Liver (tissue), 8 donors: ENCODE measurements at regions not wholly inside any gene's neighbourhood (a gene's known extent, or its start where the extent isn't known, plus 50 kb on each side); places are given as distances from the start of the nearest gene placed in this dataset.
"Not testable (repeated sequence)": the region's sequence is repeated elsewhere in the genome, so short reads cannot be mapped to it uniquely, and the experiment has no call there.

ENCODE experiments used
- DNase-seq: peaks from one replicate; pipeline ENCODE4 v3.0.0-alpha.2; 2017; ENCODE audit warnings: low spot score
- H3K27ac ChIP-seq, 2 donors: one replicate each; pipeline ENCODE4 v1.7.0; 2013; ENCODE audit warnings: inconsistent platforms in 2 of 2, low read length in 2 of 2, control low read depth in 1 of 2, low read depth in 1 of 2, mild to moderate bottlenecking in 1 of 2
- H3K27me3 ChIP-seq, 4 donors: one replicate each; pipeline versions ENCODE4 v1.6.1 to v1.7.0; 2013; ENCODE audit warnings: low read length in 3 of 4, inconsistent platforms in 1 of 4, mild to moderate bottlenecking in 1 of 4, moderate library complexity in 1 of 4; ENCODE audit not compliant: control insufficient read depth in 4 of 4, insufficient read depth in 4 of 4
- H3K36me3 ChIP-seq, 4 donors: one replicate each; pipeline versions ENCODE4 v1.6.1 to v1.7.0; 2013; ENCODE audit warnings: low read length in 3 of 4, mild to moderate bottlenecking in 3 of 4, low read depth in 1 of 4, moderate library complexity in 1 of 4; ENCODE audit not compliant: control insufficient read depth in 4 of 4, insufficient read depth in 3 of 4
- H3K4me1 ChIP-seq, 4 donors: one replicate each; pipeline versions ENCODE4 v1.6.1 to v1.7.0; 2013; ENCODE audit warnings: low read length in 3 of 4, mild to moderate bottlenecking in 3 of 4, moderate library complexity in 1 of 4; ENCODE audit not compliant: control insufficient read depth in 4 of 4, insufficient read depth in 4 of 4
- H3K4me3 ChIP-seq, 3 donors: one replicate each; pipeline versions ENCODE4 v1.6.1 to v1.7.0; 2013; ENCODE audit warnings: low read length in 3 of 3, control low read depth in 1 of 3, low read depth in 1 of 3, mild to moderate bottlenecking in 1 of 3
- H3K9ac ChIP-seq, 2 donors: one replicate each; pipeline ENCODE4 v1.7.0; 2013; ENCODE audit warnings: low read length in 2 of 2, mild to moderate bottlenecking in 2 of 2, moderate library complexity in 2 of 2, control low read depth in 1 of 2, low read depth in 1 of 2
- H3K9me3 ChIP-seq, 4 donors: one replicate each; pipeline versions ENCODE4 v1.6.1 to v1.7.0; 2013; ENCODE audit warnings: low read length in 3 of 4; ENCODE audit not compliant: control insufficient read depth in 4 of 4
- EGR1 ChIP-seq, 2 donors: IDR thresholded peaks; 2 replicates each; pipeline ENCODE4 v1.6.1; 2016 to 2018; ENCODE audit warnings: antibody characterized with exemption in 2 of 2, low read depth in 2 of 2
- FOXA1 ChIP-seq: IDR thresholded peaks from 2 replicates; pipeline ENCODE4 v1.6.1; 2016; ENCODE audit warnings: antibody characterized with exemption
- FOXA2 ChIP-seq: IDR thresholded peaks from 2 replicates; pipeline ENCODE4 v1.6.1; 2016; ENCODE audit warnings: antibody characterized with exemption
- GABPA ChIP-seq, 2 donors: IDR thresholded peaks in 1 of 2; conservative IDR thresholded peaks in 1 of 2; 2 replicates each; pipeline ENCODE4 v1.6.1; 2016; ENCODE audit warnings: antibody characterized with exemption in 2 of 2, mild to moderate bottlenecking in 1 of 2, moderate library complexity in 1 of 2
- HNF4A ChIP-seq, 2 donors: conservative IDR thresholded peaks; 2 replicates each; pipeline ENCODE4 v1.6.1; 2016; ENCODE audit warnings: antibody characterized with exemption in 2 of 2, mild to moderate bottlenecking in 2 of 2
- HNF4G ChIP-seq: IDR thresholded peaks from 2 replicates; pipeline ENCODE4 v1.6.1; 2016; ENCODE audit warnings: antibody characterized with exemption
- JUND ChIP-seq, 2 donors: IDR thresholded peaks; 2 replicates each; pipeline ENCODE4 v1.6.1; 2016; ENCODE audit warnings: antibody characterized with exemption in 2 of 2
- NR2F2 ChIP-seq: IDR thresholded peaks from 2 replicates; pipeline ENCODE4 v1.6.1; 2016; ENCODE audit warnings: antibody characterized with exemption
- RAD21 ChIP-seq, 2 donors: IDR thresholded peaks; 2 replicates each; pipeline ENCODE4 v1.6.1; 2016; ENCODE audit warnings: antibody characterized with exemption in 2 of 2, mild to moderate bottlenecking in 2 of 2
- RXRA ChIP-seq, 2 donors: IDR thresholded peaks; 2 replicates each; pipeline ENCODE4 v1.6.1; 2017 to 2018; ENCODE audit warnings: antibody characterized with exemption in 2 of 2, mild to moderate bottlenecking in 1 of 2
- TAF1 ChIP-seq: conservative IDR thresholded peaks from 2 replicates; pipeline ENCODE4 v1.6.1; 2016; ENCODE audit warnings: antibody characterized with exemption, mild to moderate bottlenecking
- YY1 ChIP-seq: IDR thresholded peaks from 2 replicates; pipeline ENCODE4 v1.6.1; 2016; ENCODE audit warnings: antibody characterized with exemption, mild to moderate bottlenecking
- WGBS: extraction: QIAGEN DNeasy Blood & Tissue Kit; methylation state at CpG from one replicate; pipeline ENCODE4 v1.1.7; 2013; 5-methylcytosine and 5-hydroxymethylcytosine counted together
- TF ChIP-seq, protein P1 (sequence below): IDR thresholded peaks from 2 replicates; pipeline ENCODE4 v1.6.1; 2016; ENCODE audit warnings: antibody characterized with exemption
- TF ChIP-seq, protein P2 (sequence below): IDR thresholded peaks from 2 replicates; pipeline ENCODE4 v1.6.1; 2016; ENCODE audit warnings: antibody characterized with exemption, mild to moderate bottlenecking
- TF ChIP-seq, protein P3 (sequence below): IDR thresholded peaks from 2 replicates; pipeline ENCODE4 v1.6.1; 2016; ENCODE audit warnings: antibody characterized with exemption
- TF ChIP-seq, protein P4 (sequence below): fragments of 150-350 bp; IDR thresholded peaks from 2 replicates; pipeline ENCODE4 v1.5.1; 2017; ENCODE audit warnings: improper control_type of control experiment, low read depth, low read length; ENCODE audit not compliant: missing input control
- donor health status: healthy.
- donor health status: healthy.
- donor health status: healthy.
- donor health status: healthy.
- donor health status: healthy.

DNA sequence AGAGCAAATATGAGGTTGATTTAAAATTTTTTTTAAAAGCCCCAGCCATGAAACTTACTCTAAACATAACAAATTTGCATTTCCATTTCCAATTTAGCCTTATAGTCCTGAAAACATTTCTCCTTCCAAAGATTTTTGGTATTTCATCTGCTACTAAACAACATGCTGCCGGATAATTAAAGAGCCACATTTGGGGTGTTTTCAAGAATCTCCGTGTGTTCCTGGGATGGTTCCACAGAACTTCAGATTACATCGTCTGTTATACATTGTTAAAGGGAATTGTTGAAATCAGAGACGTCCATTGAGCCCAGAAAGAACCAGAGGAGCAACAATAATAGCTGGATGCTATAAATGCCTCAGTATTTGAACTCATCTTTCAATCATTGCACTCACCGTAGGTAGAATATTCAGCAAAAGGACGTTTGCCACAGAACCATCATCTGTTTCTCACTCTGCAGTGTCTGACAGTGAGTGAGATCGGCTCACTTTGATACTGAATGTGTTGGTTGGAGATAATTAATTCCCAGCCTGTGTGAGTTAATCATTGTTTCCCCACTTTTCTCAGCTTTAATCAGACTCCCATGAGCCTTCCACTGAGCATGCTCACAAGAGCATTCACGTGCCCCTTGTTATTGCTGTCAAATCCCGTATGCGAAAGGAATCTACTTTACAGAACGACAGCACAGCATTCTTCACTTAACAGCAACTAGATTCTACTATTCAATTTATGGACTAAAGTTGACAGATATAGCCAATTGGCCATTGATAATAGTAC is 128.4 kb upstream of the PALS2 start:
- no peak overlapping the region for H3K4me3 ChIP-seq
- no peak for DNase-seq
- no peaks in the 10 kb centered on the region for H3K27me3 ChIP-seq
- H3K9ac ChIP-seq: no peak overlapping the region
- H3K36me3 ChIP-seq: no peaks in the 10 kb centered on the region
- WGBS: 91% methylated on average over 11 of the region's 11 CpGs
- TF ChIP-seq YY1 (no peak), EGR1 (IDR thresholded peaks at IDR 0.05; ENCODE audit: low read depth in 2 of 2) (no peak), GABPA (IDR thresholded peaks at IDR 0.05 in 1 of 2, conservative IDR thresholded peaks at IDR 0.05 in 1 of 2) (no peak), FOXA2 (no peak), NR2F2 (no peak), RXRA (IDR thresholded peaks at IDR 0.05) (no peak)
- TF ChIP-seq, protein P1, sequence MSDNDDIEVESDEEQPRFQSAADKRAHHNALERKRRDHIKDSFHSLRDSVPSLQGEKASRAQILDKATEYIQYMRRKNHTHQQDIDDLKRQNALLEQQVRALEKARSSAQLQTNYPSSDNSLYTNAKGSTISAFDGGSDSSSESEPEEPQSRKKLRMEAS: no peak
- H3K27ac ChIP-seq: no peak overlapping the region
- no peaks in the 10 kb centered on the region for H3K9me3 ChIP-seq
- no peaks in the 10 kb centered on the region for H3K4me1 ChIP-seq

DNA sequence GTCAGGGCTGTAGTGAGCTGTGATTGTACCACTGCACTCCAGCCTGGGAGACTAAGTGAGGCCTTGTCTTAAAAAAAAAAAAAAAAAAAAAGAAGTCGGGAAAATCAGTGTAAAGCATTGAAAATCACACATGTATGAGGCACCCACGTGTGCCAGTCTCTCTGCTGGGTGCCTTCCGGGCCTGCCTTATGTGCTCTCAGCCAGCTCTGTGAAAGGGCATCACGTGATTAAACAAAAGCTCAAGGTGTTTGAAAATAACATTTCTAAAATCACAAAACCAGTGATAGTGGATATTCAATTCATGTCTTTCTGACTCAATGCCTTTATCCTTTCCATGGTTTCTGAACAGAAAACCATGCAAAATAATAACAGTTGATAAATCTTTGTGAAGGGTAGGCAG is 125.2 kb upstream of the PALS2 start:
- no peaks in the 10 kb centered on the region for H3K36me3 ChIP-seq
- H3K4me3 ChIP-seq: no peak overlapping the region
- no peaks in the 10 kb centered on the region for H3K27me3 ChIP-seq
- no peak overlapping the region for H3K27ac ChIP-seq
- 78% methylated on average over 4 of the region's 4 CpGs for WGBS
- no peak overlapping the region for H3K9ac ChIP-seq
- no peaks in the 10 kb centered on the region for H3K9me3 ChIP-seq
- no peaks in the 10 kb centered on the region for H3K4me1 ChIP-seq
- no peak for DNase-seq
- TF ChIP-seq, protein P2, sequence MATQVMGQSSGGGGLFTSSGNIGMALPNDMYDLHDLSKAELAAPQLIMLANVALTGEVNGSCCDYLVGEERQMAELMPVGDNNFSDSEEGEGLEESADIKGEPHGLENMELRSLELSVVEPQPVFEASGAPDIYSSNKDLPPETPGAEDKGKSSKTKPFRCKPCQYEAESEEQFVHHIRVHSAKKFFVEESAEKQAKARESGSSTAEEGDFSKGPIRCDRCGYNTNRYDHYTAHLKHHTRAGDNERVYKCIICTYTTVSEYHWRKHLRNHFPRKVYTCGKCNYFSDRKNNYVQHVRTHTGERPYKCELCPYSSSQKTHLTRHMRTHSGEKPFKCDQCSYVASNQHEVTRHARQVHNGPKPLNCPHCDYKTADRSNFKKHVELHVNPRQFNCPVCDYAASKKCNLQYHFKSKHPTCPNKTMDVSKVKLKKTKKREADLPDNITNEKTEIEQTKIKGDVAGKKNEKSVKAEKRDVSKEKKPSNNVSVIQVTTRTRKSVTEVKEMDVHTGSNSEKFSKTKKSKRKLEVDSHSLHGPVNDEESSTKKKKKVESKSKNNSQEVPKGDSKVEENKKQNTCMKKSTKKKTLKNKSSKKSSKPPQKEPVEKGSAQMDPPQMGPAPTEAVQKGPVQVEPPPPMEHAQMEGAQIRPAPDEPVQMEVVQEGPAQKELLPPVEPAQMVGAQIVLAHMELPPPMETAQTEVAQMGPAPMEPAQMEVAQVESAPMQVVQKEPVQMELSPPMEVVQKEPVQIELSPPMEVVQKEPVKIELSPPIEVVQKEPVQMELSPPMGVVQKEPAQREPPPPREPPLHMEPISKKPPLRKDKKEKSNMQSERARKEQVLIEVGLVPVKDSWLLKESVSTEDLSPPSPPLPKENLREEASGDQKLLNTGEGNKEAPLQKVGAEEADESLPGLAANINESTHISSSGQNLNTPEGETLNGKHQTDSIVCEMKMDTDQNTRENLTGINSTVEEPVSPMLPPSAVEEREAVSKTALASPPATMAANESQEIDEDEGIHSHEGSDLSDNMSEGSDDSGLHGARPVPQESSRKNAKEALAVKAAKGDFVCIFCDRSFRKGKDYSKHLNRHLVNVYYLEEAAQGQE: no peak
- no peak for TF ChIP-seq FOXA2
- TF ChIP-seq RAD21 (IDR thresholded peaks at IDR 0.05): no peak
- no peak for TF ChIP-seq YY1
- TF ChIP-seq TAF1: no peak
- TF ChIP-seq NR2F2: no peak
- no peak for TF ChIP-seq JUND (IDR thresholded peaks at IDR 0.05)
- TF ChIP-seq, protein P3, sequence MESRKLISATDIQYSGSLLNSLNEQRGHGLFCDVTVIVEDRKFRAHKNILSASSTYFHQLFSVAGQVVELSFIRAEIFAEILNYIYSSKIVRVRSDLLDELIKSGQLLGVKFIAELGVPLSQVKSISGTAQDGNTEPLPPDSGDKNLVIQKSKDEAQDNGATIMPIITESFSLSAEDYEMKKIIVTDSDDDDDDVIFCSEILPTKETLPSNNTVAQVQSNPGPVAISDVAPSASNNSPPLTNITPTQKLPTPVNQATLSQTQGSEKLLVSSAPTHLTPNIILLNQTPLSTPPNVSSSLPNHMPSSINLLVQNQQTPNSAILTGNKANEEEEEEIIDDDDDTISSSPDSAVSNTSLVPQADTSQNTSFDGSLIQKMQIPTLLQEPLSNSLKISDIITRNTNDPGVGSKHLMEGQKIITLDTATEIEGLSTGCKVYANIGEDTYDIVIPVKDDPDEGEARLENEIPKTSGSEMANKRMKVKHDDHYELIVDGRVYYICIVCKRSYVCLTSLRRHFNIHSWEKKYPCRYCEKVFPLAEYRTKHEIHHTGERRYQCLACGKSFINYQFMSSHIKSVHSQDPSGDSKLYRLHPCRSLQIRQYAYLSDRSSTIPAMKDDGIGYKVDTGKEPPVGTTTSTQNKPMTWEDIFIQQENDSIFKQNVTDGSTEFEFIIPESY: no peak
- TF ChIP-seq HNF4G: no peak
- TF ChIP-seq HNF4A (conservative IDR thresholded peaks at IDR 0.05): no peak
- TF ChIP-seq, protein P4, sequence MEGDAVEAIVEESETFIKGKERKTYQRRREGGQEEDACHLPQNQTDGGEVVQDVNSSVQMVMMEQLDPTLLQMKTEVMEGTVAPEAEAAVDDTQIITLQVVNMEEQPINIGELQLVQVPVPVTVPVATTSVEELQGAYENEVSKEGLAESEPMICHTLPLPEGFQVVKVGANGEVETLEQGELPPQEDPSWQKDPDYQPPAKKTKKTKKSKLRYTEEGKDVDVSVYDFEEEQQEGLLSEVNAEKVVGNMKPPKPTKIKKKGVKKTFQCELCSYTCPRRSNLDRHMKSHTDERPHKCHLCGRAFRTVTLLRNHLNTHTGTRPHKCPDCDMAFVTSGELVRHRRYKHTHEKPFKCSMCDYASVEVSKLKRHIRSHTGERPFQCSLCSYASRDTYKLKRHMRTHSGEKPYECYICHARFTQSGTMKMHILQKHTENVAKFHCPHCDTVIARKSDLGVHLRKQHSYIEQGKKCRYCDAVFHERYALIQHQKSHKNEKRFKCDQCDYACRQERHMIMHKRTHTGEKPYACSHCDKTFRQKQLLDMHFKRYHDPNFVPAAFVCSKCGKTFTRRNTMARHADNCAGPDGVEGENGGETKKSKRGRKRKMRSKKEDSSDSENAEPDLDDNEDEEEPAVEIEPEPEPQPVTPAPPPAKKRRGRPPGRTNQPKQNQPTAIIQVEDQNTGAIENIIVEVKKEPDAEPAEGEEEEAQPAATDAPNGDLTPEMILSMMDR: no peak
- no peak for TF ChIP-seq EGR1 (IDR thresholded peaks at IDR 0.05; ENCODE audit: low read depth in 2 of 2)
- TF ChIP-seq FOXA1: no peak

DNA sequence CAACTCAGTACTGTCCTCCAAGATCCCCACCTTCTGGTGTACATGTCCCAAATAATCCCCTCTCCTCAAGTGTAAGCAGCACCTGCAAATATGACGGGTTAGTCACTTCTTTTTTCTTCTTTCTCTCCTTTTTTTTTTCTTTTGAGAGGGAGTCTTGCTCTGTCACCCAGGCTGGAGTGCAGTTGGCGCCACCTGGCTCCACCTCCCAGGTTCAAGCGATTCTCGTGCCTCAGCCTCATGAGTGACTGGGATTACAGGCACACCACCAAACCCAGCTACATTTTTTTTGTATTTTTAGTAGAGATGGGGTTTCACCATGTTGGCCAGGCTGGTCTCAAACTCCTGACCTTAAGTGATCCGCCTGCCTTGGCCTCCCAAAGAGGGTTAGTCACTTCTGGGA is 123.8 kb upstream of the PALS2 start:
- WGBS: 91% methylated on average over 5 of the region's 5 CpGs
- not testable (repeated sequence) for DNase-seq, H3K4me3 ChIP-seq, H3K9ac ChIP-seq, H3K27me3 ChIP-seq, H3K36me3 ChIP-seq, H3K27ac ChIP-seq, H3K9me3 ChIP-seq, H3K4me1 ChIP-seq
